ENCODE measurements at regions not wholly inside any gene's neighbourhood (a gene's known extent, or its start where the extent isn't known, plus 50 kb on each side); places are given as distances from the start of the nearest gene placed in this dataset.
"Not testable (repeated sequence)": the region's sequence is repeated elsewhere in the genome, so short reads cannot be mapped to it uniquely, and the experiment has no call there.

GRCh38 chr13:31607531-31607930 lies 131.8 kb upstream of the RXFP2 start:
- POLR2A ChIA-PET; intact Hi-C loops (cut with micrococcal nuclease); FAIRE-seq; H3K4me2 ChIP-seq (ENCODE audit: insufficient read depth, low read length); H3K79me2 ChIP-seq (ENCODE audit: control insufficient read depth, insufficient read depth, low read length); H3K4me3 ChIP-seq (replicated peaks in 1 of 3; ENCODE audit: insufficient read depth in 1 of 3, low read depth in 1 of 3, low read length in 3 of 3); H3K9me3 ChIP-seq (replicated peaks; ENCODE audit: control insufficient read depth, insufficient read depth, low read length); DNase-seq (ENCODE audit: low read depth, low spot score); dilution Hi-C loops (cut with MboI; ENCODE audit: extremely low pct_ligation_motif_present, low sequenced_read_pairs); CTCF ChIA-PET; H3K27me3 ChIP-seq (ENCODE audit: control insufficient read depth in 2 of 2, insufficient read depth in 2 of 2, low read length in 2 of 2); H3K4me1 ChIP-seq (ENCODE audit: control insufficient read depth, extremely low read depth, insufficient read depth, low read length); H3K36me3 ChIP-seq (ENCODE audit: control insufficient read depth in 2 of 2, extremely low read depth in 1 of 2, insufficient read depth in 2 of 2, low read length in 2 of 2); H2AFZ ChIP-seq (ENCODE audit: low read depth, low read length); H3K27ac ChIP-seq (ENCODE audit: insufficient read depth, low read depth, low read length); BruUV-seq (replicated peaks); H3K9me1 ChIP-seq (replicated peaks; ENCODE audit: control insufficient read depth, extremely low read depth, insufficient read depth, low read length); H3K9ac ChIP-seq (replicated peaks; ENCODE audit: extremely low read depth, insufficient read depth, low read length); H4K20me1 ChIP-seq (replicated peaks; ENCODE audit: control insufficient read depth, extremely low read depth, insufficient read depth, low read length): not testable (repeated sequence)

GRCh38 chr13:31608780-31609179 lies 130.5 kb upstream of the RXFP2 start:
- H3K4me2 ChIP-seq (ENCODE audit: insufficient read depth, low read length); H3K9ac ChIP-seq (replicated peaks; ENCODE audit: extremely low read depth, insufficient read depth, low read length); dilution Hi-C loops (cut with MboI; ENCODE audit: extremely low pct_ligation_motif_present, low sequenced_read_pairs); intact Hi-C loops (cut with micrococcal nuclease); H3K27me3 ChIP-seq (ENCODE audit: control insufficient read depth in 2 of 2, insufficient read depth in 2 of 2, low read length in 2 of 2); H3K9me3 ChIP-seq (replicated peaks; ENCODE audit: control insufficient read depth, insufficient read depth, low read length); H3K36me3 ChIP-seq (ENCODE audit: control insufficient read depth in 2 of 2, extremely low read depth in 1 of 2, insufficient read depth in 2 of 2, low read length in 2 of 2); H4K20me1 ChIP-seq (replicated peaks; ENCODE audit: control insufficient read depth, extremely low read depth, insufficient read depth, low read length); H3K4me3 ChIP-seq (replicated peaks in 1 of 3; ENCODE audit: insufficient read depth in 1 of 3, low read depth in 1 of 3, low read length in 3 of 3); H3K9me1 ChIP-seq (replicated peaks; ENCODE audit: control insufficient read depth, extremely low read depth, insufficient read depth, low read length); DNase-seq (ENCODE audit: low read depth, low spot score); H2AFZ ChIP-seq (ENCODE audit: low read depth, low read length); BruUV-seq (replicated peaks); CTCF ChIA-PET; FAIRE-seq; POLR2A ChIA-PET; H3K27ac ChIP-seq (ENCODE audit: insufficient read depth, low read depth, low read length); H3K4me1 ChIP-seq (ENCODE audit: control insufficient read depth, extremely low read depth, insufficient read depth, low read length); H3K79me2 ChIP-seq (ENCODE audit: control insufficient read depth, insufficient read depth, low read length): not testable (repeated sequence)

All from endothelial cell of umbilical vein (primary cell).